ENCODE measurements at regions not wholly inside any gene's neighbourhood (a gene's known extent, or its start where the extent isn't known, plus 50 kb on each side); places are given as distances from the start of the nearest gene placed in this dataset.
A peak's percentile ranks its signal among the peaks of the same experiment; 100 is the strongest.

DNA sequence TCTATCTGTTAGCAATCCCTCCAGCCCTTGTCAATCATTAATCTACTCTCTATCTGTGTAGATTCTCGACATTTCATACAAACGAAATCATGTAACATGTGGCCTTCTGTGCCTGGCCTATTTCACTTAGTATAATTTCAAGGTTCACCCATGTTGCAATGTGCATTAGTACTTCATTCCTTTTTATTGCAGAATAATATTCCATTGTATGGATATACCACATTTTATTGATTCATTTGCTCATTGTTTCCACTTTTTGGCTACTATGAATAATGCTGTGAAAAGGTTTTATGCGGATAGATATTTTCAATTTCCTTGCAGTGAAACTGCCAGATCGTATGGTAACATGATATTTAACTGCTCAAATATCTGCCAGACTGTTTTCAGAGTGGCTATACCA lies 100.1 kb downstream of the MIAT start:
- TF ChIP-seq CTCF (optimal IDR thresholded peaks at IDR 0.05 in 1 of 3, IDR thresholded peaks at IDR 0.05 in 1 of 3, conservative IDR thresholded peaks at IDR 0.05 in 1 of 3; ENCODE audit: extremely low read depth in 1 of 3, insufficient read depth in 2 of 3, low read length in 3 of 3): no peak
- TF ChIP-seq EZH2 (IDR thresholded peaks at IDR 0.05; ENCODE audit: low read length): no peak

DNA sequence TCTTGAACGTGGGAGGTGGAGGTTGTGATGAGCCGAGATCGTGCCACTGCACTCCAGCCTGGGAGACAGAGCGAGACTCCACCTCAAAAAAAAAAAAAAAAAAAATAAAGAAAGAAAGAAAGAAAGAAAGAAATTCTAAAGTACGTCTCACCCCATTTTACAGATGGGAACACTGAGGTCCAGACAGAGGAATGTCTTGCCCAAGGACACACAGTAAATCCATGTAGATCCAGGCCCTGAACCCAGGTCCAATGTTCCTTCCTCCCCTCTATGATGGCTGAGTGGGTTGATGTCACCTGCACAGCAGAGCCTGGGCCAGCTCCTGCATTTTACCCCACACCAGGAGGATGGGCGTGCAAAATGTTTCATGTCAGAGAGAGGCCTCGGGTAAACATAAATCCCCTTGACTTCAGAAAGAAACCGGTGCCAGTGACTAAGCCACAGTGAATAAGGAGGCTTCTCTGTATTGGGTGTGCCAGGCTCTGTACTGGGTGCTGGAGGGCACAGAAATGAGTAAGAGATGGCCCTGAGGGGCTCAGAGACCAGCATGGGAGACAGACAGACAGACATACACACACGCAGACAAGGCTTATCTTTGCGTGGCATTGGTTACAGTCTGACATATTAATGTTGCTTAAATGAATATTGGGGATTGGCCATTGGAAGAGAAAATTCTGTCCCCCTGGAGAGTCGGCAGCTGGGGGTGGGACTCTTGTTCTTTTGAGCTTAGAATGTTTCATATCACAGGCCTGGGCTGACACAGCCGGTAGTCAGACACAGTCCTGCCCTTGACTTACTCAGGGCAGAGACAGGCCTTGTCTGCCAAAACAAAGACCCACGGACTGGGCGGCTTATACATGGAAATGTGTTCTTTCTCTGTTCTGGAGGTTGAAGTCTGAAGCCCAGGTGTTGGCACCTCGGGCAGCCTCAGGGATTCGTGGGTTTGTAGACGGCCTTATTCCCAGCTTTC lies 105.4 kb downstream of the MIAT start:
- Histone ChIP-seq H3K79me2 (ENCODE audit: control insufficient read depth, insufficient read depth, low read length) (no peaks in the 10 kb centered on the region), H3K4me3 (ENCODE audit: control insufficient read depth in 2 of 3, extremely low read depth in 1 of 3, insufficient read depth in 2 of 3, low read depth in 1 of 3, low read length in 3 of 3) (no peak overlapping the region), H2AFZ (ENCODE audit: control insufficient read depth, low read length) (no peak overlapping the region), H3K4me1 (ENCODE audit: control insufficient read depth, extremely low read depth, insufficient read depth, low read length) (peaks cover 6% of the 10 kb centered on the region), H3K9me3 (ENCODE audit: control insufficient read depth, low read depth, low read length) (no peaks in the 10 kb centered on the region), H3K9ac (ENCODE audit: control insufficient read depth, extremely low read depth, insufficient read depth, low read length) (no peak overlapping the region), H3K9me1 (ENCODE audit: control insufficient read depth, extremely low read depth, insufficient read depth, low read length) (no peaks in the 10 kb centered on the region), H3K4me2 (ENCODE audit: control insufficient read depth, extremely low read depth, insufficient read depth, low read depth, low read length) (no peak overlapping the region), H4K20me1 (ENCODE audit: control insufficient read depth, extremely low read depth, insufficient read depth, low read length) (no peaks in the 10 kb centered on the region), H3K27me3 (ENCODE audit: control insufficient read depth, extremely low read depth, insufficient read depth, low read length) (no peaks in the 10 kb centered on the region), H3K36me3 (ENCODE audit: control insufficient read depth in 2 of 2, extremely low read depth in 1 of 2, insufficient read depth in 2 of 2, low read length in 2 of 2) (no peaks in the 10 kb centered on the region), H3K27ac (ENCODE audit: control insufficient read depth, insufficient read depth, low read length) (peak overlapping the region; percentile 23)
- dilution Hi-C loops (cut with MboI; ENCODE audit: extremely low pct_ligation_motif_present, low sequenced_read_pairs): no loop called here
- TF ChIP-seq EZH2 (IDR thresholded peaks at IDR 0.05; ENCODE audit: low read length): no peak
- no peak for TF ChIP-seq CTCF (optimal IDR thresholded peaks at IDR 0.05 in 1 of 3, IDR thresholded peaks at IDR 0.05 in 1 of 3, conservative IDR thresholded peaks at IDR 0.05 in 1 of 3; ENCODE audit: extremely low read depth in 1 of 3, insufficient read depth in 2 of 3, low read length in 3 of 3)
- no peak for FAIRE-seq
- DNase-seq (ENCODE audit: low read depth, low spot score): peak; percentile 25

More for the DNA sequence above, 100.1 kb downstream of the MIAT start:
- no peak overlapping the region for H3K9ac ChIP-seq (ENCODE audit: control insufficient read depth, extremely low read depth, insufficient read depth, low read length)
- no peak overlapping the region for H3K4me3 ChIP-seq (ENCODE audit: control insufficient read depth in 2 of 3, extremely low read depth in 1 of 3, insufficient read depth in 2 of 3, low read depth in 1 of 3, low read length in 3 of 3)
- FAIRE-seq: no peak
- no peak for DNase-seq (ENCODE audit: low read depth, low spot score)
- no peaks in the 10 kb centered on the region for H3K79me2 ChIP-seq (ENCODE audit: control insufficient read depth, insufficient read depth, low read length)
- no peaks in the 10 kb centered on the region for H3K4me1 ChIP-seq (ENCODE audit: control insufficient read depth, extremely low read depth, insufficient read depth, low read length)
- no peaks in the 10 kb centered on the region for H3K9me3 ChIP-seq (ENCODE audit: control insufficient read depth, low read depth, low read length)
- H3K36me3 ChIP-seq (ENCODE audit: control insufficient read depth in 2 of 2, extremely low read depth in 1 of 2, insufficient read depth in 2 of 2, low read length in 2 of 2): no peaks in the 10 kb centered on the region
- H3K9me1 ChIP-seq (ENCODE audit: control insufficient read depth, extremely low read depth, insufficient read depth, low read length): no peaks in the 10 kb centered on the region
- no peaks in the 10 kb centered on the region for H3K27me3 ChIP-seq (ENCODE audit: control insufficient read depth, extremely low read depth, insufficient read depth, low read length)
- dilution Hi-C loops (cut with MboI; ENCODE audit: extremely low pct_ligation_motif_present, low sequenced_read_pairs): no loop called here
- no peak overlapping the region for H3K4me2 ChIP-seq (ENCODE audit: control insufficient read depth, extremely low read depth, insufficient read depth, low read depth, low read length)
- no peaks in the 10 kb centered on the region for H4K20me1 ChIP-seq (ENCODE audit: control insufficient read depth, extremely low read depth, insufficient read depth, low read length)
- no peak overlapping the region for H3K27ac ChIP-seq (ENCODE audit: control insufficient read depth, insufficient read depth, low read length)
- H2AFZ ChIP-seq (ENCODE audit: control insufficient read depth, low read length): no peak overlapping the region

Data from keratinocyte (primary cell).